WTC11 (cell line): ENCODE measurements at regions not wholly inside any gene's neighbourhood (a gene's known extent, or its start where the extent isn't known, plus 50 kb on each side); places are given as distances from the start of the nearest gene placed in this dataset.

Source experiments
- CTCF ChIP-seq: fragments of 200-600 bp; IDR thresholded peaks from 2 replicates; pipeline ENCODE4 v1.8.0; 2022; ENCODE audit warnings: antibody characterized with exemption
- KAT7 ChIP-seq: sonication (generic); formaldehyde crosslinking; IDR thresholded peaks from 2 replicates; pipeline ENCODE4 v1.8.1; 2023; ENCODE audit warnings: missing genetic modification reagents, mild to moderate bottlenecking, borderline replicate concordance
- NR2C2 ChIP-seq: sonication (generic); formaldehyde crosslinking; IDR thresholded peaks from 2 replicates; pipeline ENCODE4 v1.8.0; 2022; ENCODE audit warnings: mild to moderate bottlenecking, missing genetic modification reagents
- SP1 ChIP-seq: sonication (generic); formaldehyde crosslinking; conservative IDR thresholded peaks from 2 replicates; pipeline ENCODE4 v1.8.1; 2022; ENCODE audit warnings: missing genetic modification reagents
- TCF7 ChIP-seq: sonication (generic); formaldehyde crosslinking; IDR thresholded peaks from 2 replicates; pipeline ENCODE4 v1.8.0; 2022; ENCODE audit warnings: mild to moderate bottlenecking, low read depth, missing genetic modification reagents, moderate library complexity
- TEAD1 ChIP-seq: sonication (generic); formaldehyde crosslinking; IDR thresholded peaks from 2 replicates; pipeline ENCODE4 v1.8.0; 2022; ENCODE audit warnings: mild to moderate bottlenecking, missing genetic modification reagents
- USF2 ChIP-seq: sonication (generic); formaldehyde crosslinking; IDR thresholded peaks from 2 replicates; pipeline ENCODE4 v1.8.1; 2023; ENCODE audit warnings: mild to moderate bottlenecking, missing genetic modification reagents, moderate library complexity

- TF ChIP-seq NR2C2 (CRISPR knock-in tag) (no peak), CTCF (no peak), KAT7 (CRISPR knock-in tag) (no peak), USF2 (no peak), TCF7 (CRISPR knock-in tag) (no peak), TEAD1 (CRISPR knock-in tag) (no peak), SP1 (CRISPR knock-in tag) (no peak)
Observed at GRCh38 chr10:8787649-8788048, 733.2 kb downstream of the GATA3 start.
